ENCODE measurements at regions not wholly inside any gene's neighbourhood (a gene's known extent, or its start where the extent isn't known, plus 50 kb on each side); places are given as distances from the start of the nearest gene placed in this dataset.

DNA sequence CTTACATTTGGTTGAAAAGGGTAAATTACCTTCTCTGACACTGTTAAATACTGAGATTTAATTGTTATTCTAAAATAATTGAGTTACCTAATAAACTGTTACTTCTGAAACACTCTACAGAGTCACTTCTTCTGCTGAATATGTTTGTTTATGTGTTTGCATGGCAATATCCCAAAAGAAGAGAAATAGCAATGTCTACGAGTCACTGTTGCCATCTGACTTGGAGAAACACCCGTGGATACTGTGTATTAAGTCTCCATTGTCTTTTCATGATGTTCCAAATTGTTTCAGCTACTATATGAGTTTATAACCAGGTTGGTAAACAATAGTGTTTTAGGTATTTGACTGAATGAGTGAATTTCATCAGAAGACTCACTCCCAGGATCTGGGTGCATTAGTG lies 754.2 kb upstream of the ID2 start:
- no peak for TF ChIP-seq CTCF (IDR thresholded peaks at IDR 0.05)
- no peak for TF ChIP-seq POLR2A (IDR thresholded peaks at IDR 0.05)
